ACC112 (cell line): ENCODE measurements at regions not wholly inside any gene's neighbourhood (a gene's known extent, or its start where the extent isn't known, plus 50 kb on each side); places are given as distances from the start of the nearest gene placed in this dataset.

Experiments
- H2AFZ ChIP-seq: fragments of 200-600 bp; sonication (generic); one replicate; pipeline ENCODE4 v1.6.0; 2017; ENCODE audit warnings: antibody characterized with exemption, low read length; ENCODE audit not compliant: unreplicated experiment
- H3K27ac ChIP-seq: fragments of 200-600 bp; sonication (generic); 2 replicates; pipeline ENCODE4 v1.5.1; 2014; ENCODE audit warnings: low read depth, mild to moderate bottlenecking, antibody characterized with exemption, low read length, moderate library complexity
- H3K27me3 ChIP-seq: fragments of 200-600 bp; sonication (generic); 2 replicates; pipeline ENCODE4 v1.6.1; 2014; ENCODE audit warnings: mild to moderate bottlenecking, antibody characterized with exemption, low read length, moderate library complexity, mixed read lengths; ENCODE audit not compliant: insufficient read depth
- H3K36me3 ChIP-seq: fragments of 200-600 bp; sonication (generic); 2 replicates; pipeline ENCODE4 v1.6.1; 2016; ENCODE audit warnings: mild to moderate bottlenecking, antibody characterized with exemption, low read length, moderate library complexity, mixed read lengths; ENCODE audit not compliant: insufficient read depth
- H3K4me1 ChIP-seq: fragments of 200-600 bp; sonication (generic); one replicate; pipeline ENCODE4 v1.6.1; 2016; ENCODE audit warnings: low read length, mixed read lengths; ENCODE audit not compliant: insufficient read depth, unreplicated experiment, control insufficient read depth
- H3K4me3 ChIP-seq: fragments of 200-600 bp; sonication (generic); 2 replicates; pipeline ENCODE4 v1.5.1; 2014; ENCODE audit warnings: mild to moderate bottlenecking, low read depth, low read length
- H3K79me2 ChIP-seq: fragments of 200-600 bp; sonication (generic); one replicate; pipeline ENCODE4 v1.6.0; 2016; ENCODE audit warnings: low read length; ENCODE audit not compliant: control insufficient read depth, unreplicated experiment, insufficient read depth

DNA sequence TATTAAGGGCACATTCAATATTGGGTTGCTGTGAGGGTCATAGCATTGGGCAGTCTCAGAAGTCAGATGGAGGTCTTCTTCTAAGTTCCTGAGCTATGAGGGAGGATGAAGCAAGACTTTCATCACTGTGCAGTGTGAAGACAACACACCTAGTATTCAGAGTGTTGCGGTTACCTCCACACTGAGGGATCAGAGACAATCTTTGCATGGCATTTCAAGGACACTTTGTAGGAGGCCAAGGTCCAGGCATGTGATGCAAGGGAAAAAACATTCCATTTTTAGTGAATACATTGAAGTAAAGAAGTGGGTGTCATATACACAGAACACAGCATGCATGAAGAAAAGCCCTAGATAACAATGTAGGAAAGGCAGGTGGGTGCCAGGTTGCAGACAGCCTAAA lies 481.2 kb upstream of the DIPK2B start:
- Histone ChIP-seq H3K4me1 (no peaks in the 10 kb centered on the region), H2AFZ (no peak overlapping the region), H3K27ac (no peak overlapping the region)

DNA sequence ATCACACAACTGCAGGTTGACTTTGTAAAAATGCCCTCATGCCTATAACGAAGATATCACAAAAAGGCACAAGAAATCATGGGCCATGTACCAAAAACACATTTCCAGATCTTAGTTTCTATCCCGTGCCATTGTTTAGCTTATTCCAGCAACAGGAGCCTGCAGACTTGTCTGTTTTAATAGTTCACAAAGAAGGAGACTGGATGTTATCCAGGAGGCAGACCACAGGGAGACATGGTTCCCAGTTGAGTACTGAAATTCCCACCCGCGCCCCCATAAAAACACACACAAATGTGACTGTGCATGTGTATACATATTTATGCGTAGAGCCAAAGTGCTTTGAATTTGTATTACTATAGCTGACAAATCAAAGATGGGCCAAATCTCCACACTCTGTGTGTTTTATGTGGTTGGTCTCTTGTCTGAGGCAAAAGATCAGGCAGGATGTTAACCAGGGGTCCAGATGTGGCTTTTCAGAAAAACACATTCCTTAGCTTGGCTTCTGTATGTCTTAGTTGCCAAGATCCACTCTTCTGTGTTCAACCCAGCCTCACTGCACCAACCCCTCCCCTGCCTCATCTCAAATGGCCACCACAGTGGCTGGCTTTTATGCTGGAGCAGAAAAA lies 469.2 kb upstream of the DIPK2B start:
- Histone ChIP-seq H3K4me3 (no peak overlapping the region), H3K79me2 (no peaks in the 10 kb centered on the region), H3K36me3 (no peaks in the 10 kb centered on the region), H3K27me3 (no peaks in the 10 kb centered on the region), H3K4me1 (peaks cover 22% of the 10 kb centered on the region), H3K27ac (peak overlapping the region; percentile 93), H2AFZ (no peak overlapping the region)

More for the DNA sequence above, 481.2 kb upstream of the DIPK2B start:
- H3K27me3 ChIP-seq: no peaks in the 10 kb centered on the region
- H3K79me2 ChIP-seq: no peaks in the 10 kb centered on the region
- no peak overlapping the region for H3K4me3 ChIP-seq
- H3K36me3 ChIP-seq: no peaks in the 10 kb centered on the region

DNA sequence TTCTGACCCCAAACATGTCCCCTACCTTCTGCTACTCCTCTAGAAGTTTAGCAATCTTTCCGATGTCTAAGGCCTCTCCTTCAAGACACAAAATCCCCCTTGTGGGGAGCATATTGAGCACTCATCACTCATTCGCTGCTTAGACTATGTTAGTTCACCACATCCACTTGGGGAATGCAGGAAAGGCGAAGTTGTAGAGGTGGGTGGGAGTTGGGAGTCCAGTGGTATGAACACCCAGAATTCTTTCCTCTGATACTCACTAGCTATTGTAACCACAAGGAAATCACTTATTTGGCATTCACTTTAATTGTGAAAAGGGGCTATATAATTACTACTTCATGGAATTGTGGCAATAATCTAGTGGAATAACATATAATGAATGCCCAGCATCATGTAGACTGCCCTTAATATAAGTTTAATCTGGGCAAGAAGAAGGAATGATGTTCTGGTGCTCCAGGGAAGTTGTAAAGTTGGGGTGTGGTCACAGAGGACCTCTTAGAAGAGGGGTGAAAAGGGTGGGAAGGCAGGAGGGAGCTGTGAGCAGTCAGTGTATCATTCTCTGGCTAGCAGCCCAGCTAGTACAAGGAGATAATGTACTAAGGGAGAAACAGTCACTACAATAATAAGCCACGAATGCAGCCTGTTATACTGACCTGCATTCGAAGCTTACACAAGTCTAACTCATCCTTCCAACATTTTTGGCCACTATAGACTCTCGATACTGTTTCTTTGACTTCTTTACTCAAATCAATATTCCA lies 468.2 kb upstream of the DIPK2B start:
- Histone ChIP-seq H3K27me3 (no peaks in the 10 kb centered on the region), H3K4me1 (peaks cover 22% of the 10 kb centered on the region), H3K79me2 (no peaks in the 10 kb centered on the region), H2AFZ (no peak overlapping the region), H3K27ac (peak overlapping the region; percentile 93), H3K36me3 (no peaks in the 10 kb centered on the region), H3K4me3 (no peak overlapping the region)

DNA sequence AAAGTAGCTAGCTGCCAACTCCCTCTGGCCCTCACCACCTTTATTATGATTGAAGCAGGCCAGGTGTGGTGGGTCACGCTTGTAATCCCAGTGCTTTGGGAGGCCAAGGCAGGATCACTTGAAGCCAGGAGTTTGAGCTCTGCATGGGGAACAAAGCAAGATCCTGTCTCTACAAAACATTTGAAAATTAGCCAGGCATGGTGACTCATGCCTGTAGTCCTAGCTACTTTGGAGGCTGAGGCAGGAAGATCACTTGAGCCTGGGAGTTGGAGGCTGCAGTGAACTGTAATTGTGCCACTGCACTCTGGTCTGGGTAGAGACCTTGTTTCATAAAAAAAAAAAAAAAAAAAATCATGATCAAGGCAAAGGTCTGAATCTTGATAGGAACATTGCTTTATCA lies 467.0 kb upstream of the DIPK2B start:
- no peak overlapping the region for H2AFZ ChIP-seq
- no peak overlapping the region for H3K4me3 ChIP-seq
- H3K27me3 ChIP-seq: no peaks in the 10 kb centered on the region
- no peaks in the 10 kb centered on the region for H3K79me2 ChIP-seq
- H3K36me3 ChIP-seq: no peaks in the 10 kb centered on the region
- peaks cover 22% of the 10 kb centered on the region for H3K4me1 ChIP-seq
- H3K27ac ChIP-seq: peak overlapping the region; percentile 93; the same call in 1 of the 2 replicates

DNA sequence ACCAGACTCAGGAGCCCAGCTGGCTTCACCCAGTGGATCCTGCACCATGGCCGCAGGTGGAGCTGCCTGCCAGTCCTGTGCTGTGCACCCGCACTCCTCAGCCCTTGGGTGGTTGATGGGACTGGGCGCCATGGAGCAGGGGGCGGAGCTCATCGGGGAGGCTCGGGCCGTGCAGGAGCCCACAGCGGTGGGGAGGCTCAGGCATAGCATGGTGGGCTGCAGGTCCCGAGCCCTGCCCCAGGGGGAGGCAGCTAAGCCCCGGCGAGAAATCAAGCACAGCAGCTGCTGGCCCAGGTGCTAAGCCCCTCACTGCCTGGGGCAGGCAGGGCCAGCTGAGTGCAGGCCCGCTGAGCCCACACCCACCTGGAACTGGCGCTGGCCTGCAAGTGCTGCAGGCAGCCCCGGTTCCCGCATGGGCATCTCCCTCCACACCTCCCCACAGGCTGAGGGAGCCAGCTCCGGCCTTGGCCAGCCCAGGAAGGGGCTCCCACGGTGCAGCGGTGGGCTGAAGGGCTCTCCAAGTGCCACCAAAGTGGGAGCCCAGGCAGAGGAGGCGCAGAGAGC lies 464.1 kb upstream of the DIPK2B start:
- Histone ChIP-seq H3K79me2 (no peaks in the 10 kb centered on the region), H3K4me1 (peaks cover 18% of the 10 kb centered on the region), H3K4me3 (no peak overlapping the region), H3K27me3 (no peaks in the 10 kb centered on the region), H3K27ac (no peak overlapping the region), H3K36me3 (no peaks in the 10 kb centered on the region), H2AFZ (no peak overlapping the region)

DNA sequence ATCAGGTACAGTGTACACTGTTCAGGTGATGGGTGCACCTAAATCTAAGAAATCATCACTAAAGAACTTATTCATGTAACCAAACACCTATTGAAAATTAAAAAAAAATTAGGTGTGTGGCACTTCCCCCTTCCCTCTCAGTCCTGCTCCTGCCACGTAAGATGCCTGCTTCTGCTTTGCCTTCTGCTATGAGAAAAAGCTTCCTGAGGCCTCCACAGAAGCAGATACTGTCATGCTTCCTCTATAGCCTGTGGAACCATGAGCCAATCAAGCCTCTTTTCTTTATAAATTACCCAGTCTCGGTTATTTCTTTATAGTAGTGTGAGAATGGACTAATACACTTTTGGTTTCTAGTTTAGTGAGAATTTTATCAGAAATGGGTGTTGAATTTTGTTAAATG lies 459.8 kb upstream of the DIPK2B start:
- no peak overlapping the region for H3K4me3 ChIP-seq
- H3K36me3 ChIP-seq: no peaks in the 10 kb centered on the region
- H2AFZ ChIP-seq: no peak overlapping the region
- no peaks in the 10 kb centered on the region for H3K79me2 ChIP-seq
- no peaks in the 10 kb centered on the region for H3K27me3 ChIP-seq
- H3K4me1 ChIP-seq: no peaks in the 10 kb centered on the region
- H3K27ac ChIP-seq: no peak overlapping the region

DNA sequence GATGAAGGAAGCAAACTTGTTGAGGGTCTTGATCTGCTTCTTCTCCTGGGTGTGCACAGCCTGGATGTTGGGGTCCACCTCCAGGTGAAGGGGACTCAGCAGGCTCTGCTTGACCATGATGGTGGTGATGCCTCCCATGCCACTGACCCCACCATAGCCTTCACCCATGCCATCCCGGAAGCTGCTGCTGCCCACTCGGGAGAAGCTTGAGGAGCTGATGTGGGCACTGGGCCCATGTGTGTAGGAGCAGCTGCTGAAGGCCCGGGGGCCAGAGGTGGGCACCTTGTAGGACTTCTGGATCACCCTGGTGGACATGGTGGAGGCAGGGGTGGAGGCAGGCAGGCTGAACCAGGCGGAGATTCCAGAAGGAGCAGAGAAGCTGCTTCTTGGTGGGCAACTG lies 432.7 kb upstream of the DIPK2B start:
- no peaks in the 10 kb centered on the region for H3K27me3 ChIP-seq
- H3K4me3 ChIP-seq: no peak overlapping the region
- H3K79me2 ChIP-seq: no peaks in the 10 kb centered on the region
- no peaks in the 10 kb centered on the region for H3K36me3 ChIP-seq
- no peaks in the 10 kb centered on the region for H3K4me1 ChIP-seq
- no peak overlapping the region for H3K27ac ChIP-seq
- no peak overlapping the region for H2AFZ ChIP-seq

DNA sequence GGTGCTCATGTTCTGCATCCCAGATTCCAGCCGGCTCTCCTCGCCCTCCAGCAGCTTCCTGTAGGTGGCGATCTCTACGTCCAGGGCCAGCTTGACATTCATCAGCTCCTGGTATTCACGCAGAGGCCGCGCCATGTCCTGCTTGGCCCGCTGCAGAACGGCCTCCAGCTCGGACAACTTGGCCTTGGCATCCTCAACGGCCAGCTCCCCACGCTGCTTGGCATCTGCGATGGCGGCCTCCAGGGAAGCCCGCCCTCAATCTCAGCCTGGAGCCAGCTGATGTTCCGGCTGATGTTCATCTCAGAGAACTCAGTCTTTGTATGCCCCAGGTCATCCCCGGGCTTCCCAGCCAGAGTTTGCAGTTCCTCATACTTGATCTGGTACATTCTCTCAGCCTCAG lies 431.8 kb upstream of the DIPK2B start:
- no peaks in the 10 kb centered on the region for H3K27me3 ChIP-seq
- H3K36me3 ChIP-seq: no peaks in the 10 kb centered on the region
- H3K4me3 ChIP-seq: no peak overlapping the region
- no peaks in the 10 kb centered on the region for H3K79me2 ChIP-seq
- no peak overlapping the region for H2AFZ ChIP-seq
- H3K27ac ChIP-seq: no peak overlapping the region
- H3K4me1 ChIP-seq: no peaks in the 10 kb centered on the region

DNA sequence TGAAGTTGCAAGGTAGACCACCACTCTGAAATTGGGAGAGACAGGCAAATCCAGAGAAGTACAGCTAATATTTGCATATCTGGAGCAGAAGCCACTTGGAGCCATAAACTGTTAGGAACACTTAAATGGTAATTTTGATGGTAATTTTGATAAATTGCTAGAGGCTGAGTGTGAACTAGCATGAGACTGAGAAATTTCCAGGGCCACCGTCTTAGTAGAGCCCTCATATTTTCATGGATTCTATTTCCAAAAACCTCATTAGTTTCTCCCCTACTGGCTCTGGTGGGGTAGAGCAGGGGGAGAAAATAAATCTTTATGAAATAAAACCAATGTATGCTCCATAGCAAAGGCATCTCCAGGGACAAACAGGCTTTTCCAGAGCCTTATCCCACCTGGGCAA lies 429.4 kb upstream of the DIPK2B start:
- H3K27me3 ChIP-seq: no peaks in the 10 kb centered on the region
- no peaks in the 10 kb centered on the region for H3K4me1 ChIP-seq
- H3K27ac ChIP-seq: no peak overlapping the region
- no peaks in the 10 kb centered on the region for H3K79me2 ChIP-seq
- no peak overlapping the region for H3K4me3 ChIP-seq
- no peak overlapping the region for H2AFZ ChIP-seq
- no peaks in the 10 kb centered on the region for H3K36me3 ChIP-seq

DNA sequence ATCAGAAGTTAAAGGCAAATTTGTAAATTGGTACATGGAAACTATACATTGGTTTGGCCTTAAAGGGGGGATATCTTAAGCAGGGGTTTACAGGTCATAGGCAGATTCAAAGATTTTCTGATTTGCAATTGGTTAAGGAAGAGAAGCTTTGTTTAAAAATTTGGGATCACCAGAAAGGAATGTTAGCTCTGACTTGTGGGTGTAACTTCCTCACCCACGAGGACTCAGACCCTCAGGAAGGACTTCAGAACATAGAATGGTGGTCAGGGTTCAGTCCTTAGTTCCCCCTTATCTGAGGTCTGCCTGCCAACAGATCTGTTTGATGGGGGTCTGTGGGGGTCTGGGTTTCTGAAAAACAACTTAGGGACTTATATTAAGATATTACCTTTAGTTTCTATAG lies 427.4 kb upstream of the DIPK2B start:
- Histone ChIP-seq H3K4me3 (no peak overlapping the region), H3K4me1 (peaks cover 8% of the 10 kb centered on the region), H3K79me2 (no peaks in the 10 kb centered on the region), H3K27ac (no peak overlapping the region), H3K36me3 (no peaks in the 10 kb centered on the region), H2AFZ (no peak overlapping the region), H3K27me3 (no peaks in the 10 kb centered on the region)

DNA sequence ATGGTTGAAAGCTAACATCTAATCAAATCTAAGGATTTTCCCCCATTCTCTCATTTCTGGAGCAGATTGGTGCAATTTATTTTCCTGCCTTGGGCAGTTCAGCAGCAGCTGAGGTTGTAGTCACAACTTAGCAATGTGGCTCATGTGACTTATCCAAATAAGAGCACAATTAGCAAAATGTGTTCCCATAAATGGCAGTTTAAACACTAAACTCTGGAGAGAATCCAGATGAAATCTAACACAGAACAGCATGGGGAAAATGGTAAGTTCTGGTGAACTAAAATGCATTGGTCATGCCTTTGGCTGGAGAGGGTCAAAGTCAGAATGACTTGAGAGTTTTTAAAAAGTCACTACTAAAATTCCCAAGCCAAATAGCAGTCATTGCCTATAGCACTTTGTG lies 422.6 kb upstream of the DIPK2B start:
- Histone ChIP-seq H3K79me2 (no peaks in the 10 kb centered on the region), H3K27me3 (no peaks in the 10 kb centered on the region), H3K36me3 (no peaks in the 10 kb centered on the region), H3K4me1 (peaks cover 27% of the 10 kb centered on the region), H3K4me3 (no peak overlapping the region), H3K27ac (peak overlapping the region; percentile 94), H2AFZ (peak overlapping the region; percentile 62)
